MM.1S (cell line): ENCODE measurements at regions not wholly inside any gene's neighbourhood (a gene's known extent, or its start where the extent isn't known, plus 50 kb on each side); places are given as distances from the start of the nearest gene placed in this dataset.

Source experiments
- EZH2 ChIP-seq: fragments of 300-600 bp; sonication (generic); optimal IDR thresholded peaks from 2 replicates; pipeline ENCODE3; 2017; ENCODE audit warnings: low read depth, mild to moderate bottlenecking, antibody characterized with exemption, low read length, mixed read lengths
- EZH2phosphoT487 ChIP-seq: fragments of 300-600 bp; sonication (generic); IDR thresholded peaks from 2 replicates; pipeline ENCODE4 v1.6.1; 2018; ENCODE audit warnings: antibody characterized with exemption, low read length
- TF ChIP-seq, protein P1 (sequence below): fragments of 300-600 bp; sonication (generic); IDR thresholded peaks from 2 replicates; pipeline ENCODE4 v1.5.1; 2016; ENCODE audit warnings: antibody characterized with exemption, low read length, mixed read lengths

DNA sequence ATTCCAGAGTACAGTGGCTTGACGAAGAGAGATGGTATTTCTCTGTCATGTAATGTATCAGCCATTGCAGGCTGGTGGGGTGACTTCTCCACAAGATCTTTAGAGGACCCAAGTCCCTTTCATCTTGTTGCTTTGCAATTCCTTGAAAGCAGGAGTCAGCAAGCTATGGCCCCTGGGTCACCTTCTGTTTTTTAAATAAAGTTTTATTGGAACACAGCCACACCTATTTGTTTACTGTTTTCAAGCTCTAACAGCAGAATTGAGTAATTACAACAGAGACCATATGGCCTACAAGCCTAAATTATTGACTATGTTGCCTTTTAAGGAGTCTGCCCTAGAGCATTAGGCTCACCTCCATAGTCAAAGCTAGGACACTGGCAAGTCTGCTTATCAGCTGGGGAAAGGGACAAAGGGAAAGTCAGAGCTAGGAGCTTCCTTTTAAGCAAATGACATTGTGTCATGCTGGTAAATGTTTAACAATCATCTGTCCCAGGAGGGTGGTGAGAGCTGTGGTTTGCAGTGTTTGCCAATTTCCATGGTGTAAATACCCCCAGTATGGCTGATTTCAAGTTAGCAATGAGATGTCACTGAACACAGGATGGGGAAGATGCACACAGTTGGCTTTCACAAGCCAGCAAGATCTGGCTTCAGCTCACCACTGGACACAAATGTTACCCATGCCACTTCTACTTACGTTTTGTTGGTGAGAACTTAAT is 87.7 kb upstream of the PWP1 start:
- TF ChIP-seq, protein P1, sequence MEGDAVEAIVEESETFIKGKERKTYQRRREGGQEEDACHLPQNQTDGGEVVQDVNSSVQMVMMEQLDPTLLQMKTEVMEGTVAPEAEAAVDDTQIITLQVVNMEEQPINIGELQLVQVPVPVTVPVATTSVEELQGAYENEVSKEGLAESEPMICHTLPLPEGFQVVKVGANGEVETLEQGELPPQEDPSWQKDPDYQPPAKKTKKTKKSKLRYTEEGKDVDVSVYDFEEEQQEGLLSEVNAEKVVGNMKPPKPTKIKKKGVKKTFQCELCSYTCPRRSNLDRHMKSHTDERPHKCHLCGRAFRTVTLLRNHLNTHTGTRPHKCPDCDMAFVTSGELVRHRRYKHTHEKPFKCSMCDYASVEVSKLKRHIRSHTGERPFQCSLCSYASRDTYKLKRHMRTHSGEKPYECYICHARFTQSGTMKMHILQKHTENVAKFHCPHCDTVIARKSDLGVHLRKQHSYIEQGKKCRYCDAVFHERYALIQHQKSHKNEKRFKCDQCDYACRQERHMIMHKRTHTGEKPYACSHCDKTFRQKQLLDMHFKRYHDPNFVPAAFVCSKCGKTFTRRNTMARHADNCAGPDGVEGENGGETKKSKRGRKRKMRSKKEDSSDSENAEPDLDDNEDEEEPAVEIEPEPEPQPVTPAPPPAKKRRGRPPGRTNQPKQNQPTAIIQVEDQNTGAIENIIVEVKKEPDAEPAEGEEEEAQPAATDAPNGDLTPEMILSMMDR, result no peak
- TF ChIP-seq EZH2 (no peak), EZH2phosphoT487 (no peak)
